HepG2 (cell line): ENCODE measurements at regions not wholly inside any gene's neighbourhood (a gene's known extent, or its start where the extent isn't known, plus 50 kb on each side); places are given as distances from the start of the nearest gene placed in this dataset.

Experiments
- ATAC-seq: fragments of 200-7000 bp; cut with Tn5 transposase; 3 replicates; pipeline ENCODE4 v1.9.1; 2020; ENCODE audit warnings: mild to moderate bottlenecking, moderate library complexity
- BruUV-seq: library from RNA; stranded (reverse); fragments of 400-500 nt; replicated peaks from 2 replicates; lab custom pipeline; 2021; lab: Mats Ljungman, UMichigan
- CTCF ChIA-PET: fragments of 300-600 bp; formaldehyde crosslinking; extraction: SDS; loops from one replicate; lab custom pipeline; 2021; ENCODE audit warnings: low total read pairs, inconsistent platforms, low intra/inter-chr PET ratio; lab: Yijun Ruan, JAX
- POLR2A ChIA-PET: fragments of 350-600 bp; sonication (Branson Sonifier 250); formaldehyde crosslinking; loops from one replicate; lab custom pipeline; 2020; ENCODE audit warnings: antibody characterized with exemption, inconsistent platforms; lab: Yijun Ruan, JAX
- DNase-seq: peaks from one replicate; pipeline ENCODE4 v3.0.0-alpha.2; 2015; ENCODE audit warnings: low spot score
- FAIRE-seq: peaks from 3 replicates; lab custom pipeline; 2011; peaks lifted over from hg19 to GRCh38; lab: Jason Lieb, UNC
- H2AFZ ChIP-seq: one replicate; pipeline ENCODE4 v1.6.1; 2011; ENCODE audit warnings: low read length, inconsistent platforms
- H3K27ac ChIP-seq: fragments of 300-600 bp; 3 replicates; pipeline ENCODE4 v1.8.0; 2011; ENCODE audit warnings: mixed run types, mild to moderate bottlenecking, mixed read lengths, low read length, inconsistent platforms; ENCODE audit not compliant: insufficient read depth; ENCODE audit errors: extremely low read length
- H3K27me3 ChIP-seq, 2 experiments: fragments of 200-600 bp in 1 of 2; 2 replicates in 1 of 2; 3 replicates in 1 of 2; pipeline versions ENCODE4 v1.6.0 to v1.8.0; 2011; ENCODE audit warnings: low read length in 2 of 2, mild to moderate bottlenecking in 2 of 2, moderate library complexity in 2 of 2, inconsistent platforms in 1 of 2; ENCODE audit not compliant: insufficient read depth in 2 of 2, control insufficient read depth in 1 of 2
- H3K36me3 ChIP-seq, 2 experiments: fragments of 200-600 bp in 1 of 2; replicated peaks in 1 of 2; 2 replicates in 1 of 2; 3 replicates in 1 of 2; pipeline versions ENCODE4 v1.5.1 to v1.8.0; 2011; ENCODE audit warnings: low read length in 2 of 2, inconsistent platforms in 1 of 2; ENCODE audit not compliant: insufficient read depth in 2 of 2, control insufficient read depth in 1 of 2
- H3K4me1 ChIP-seq: 2 replicates; pipeline ENCODE4 v1.5.1; 2012; ENCODE audit warnings: low read length, inconsistent platforms; ENCODE audit not compliant: insufficient read depth
- H3K4me2 ChIP-seq: 2 replicates; pipeline ENCODE4 v1.6.0; 2011; ENCODE audit warnings: low read depth, low read length, inconsistent platforms
- H3K4me3 ChIP-seq, 3 experiments: fragments of 200-600 bp in 1 of 3; sonication (generic), shearing (Covaris generic) in 1 of 3; replicated peaks in 1 of 3; 2 replicates each; pipeline ENCODE4 v1.5.1; 2011 to 2016; ENCODE audit warnings: low read length in 3 of 3, inconsistent platforms in 2 of 3, low read depth in 2 of 3, mild to moderate bottlenecking in 2 of 3, control low read depth in 1 of 3, mixed read lengths in 1 of 3; ENCODE audit not compliant: insufficient read depth in 1 of 3
- H3K79me2 ChIP-seq: one replicate; pipeline ENCODE4 v1.6.1; 2011; ENCODE audit warnings: low read length, inconsistent platforms; ENCODE audit not compliant: insufficient read depth
- H3K9ac ChIP-seq: 2 replicates; pipeline ENCODE4 v1.6.0; 2011; ENCODE audit warnings: mild to moderate bottlenecking, low read depth, low read length, inconsistent platforms; ENCODE audit not compliant: insufficient read depth
- H3K9me3 ChIP-seq: 2 replicates; pipeline ENCODE4 v1.5.1; 2012; ENCODE audit warnings: mild to moderate bottlenecking, low read length
- H4K20me1 ChIP-seq: 2 replicates; pipeline ENCODE4 v1.6.0; 2011; ENCODE audit warnings: inconsistent platforms, mild to moderate bottlenecking, low read length, moderate library complexity; ENCODE audit not compliant: insufficient read depth
- CREB1 ChIP-seq, 2 experiments: fragments of 450-650 bp in 1 of 2; IDR thresholded peaks; 2 replicates each; pipeline ENCODE4 v1.6.1; 2016 to 2017; ENCODE audit warnings: control low read depth in 1 of 2, mild to moderate bottlenecking in 1 of 2, missing compliant biosample characterization in 1 of 2, missing genetic modification characterization in 1 of 2
- DMAP1 ChIP-seq: IDR thresholded peaks from 2 replicates; pipeline ENCODE4 v1.6.1; 2016
- MTA1 ChIP-seq: sonication (generic); formaldehyde crosslinking; IDR thresholded peaks from 2 replicates; pipeline ENCODE4 v1.4.0; 2020; ENCODE audit warnings: missing genetic modification reagents, mild to moderate bottlenecking, borderline replicate concordance
- PLRG1 ChIP-seq: fragments of 450-650 bp; conservative IDR thresholded peaks from 2 replicates; pipeline ENCODE4 v1.6.1; 2016
- ZBTB40 ChIP-seq, 2 experiments: fragments of 450-650 bp in 1 of 2; sonication (generic) in 1 of 2; formaldehyde crosslinking in 1 of 2; IDR thresholded peaks; 2 replicates each; pipeline versions ENCODE4 v1.6.1 to v1.8.0; 2016 to 2022; ENCODE audit warnings: antibody characterized with exemption in 1 of 2, mild to moderate bottlenecking in 1 of 2, missing genetic modification reagents in 1 of 2
- ZNF3 ChIP-seq: IDR thresholded peaks from 2 replicates; pipeline ENCODE4 v1.7.0; 2017; ENCODE audit warnings: inconsistent platforms
- ZNF777 ChIP-seq: sonication (generic); formaldehyde crosslinking; IDR thresholded peaks from 2 replicates; pipeline ENCODE4 v1.4.0; 2020; ENCODE audit warnings: missing genetic modification reagents
- ZUFSP ChIP-seq: sonication (generic); formaldehyde crosslinking; IDR thresholded peaks from 2 replicates; pipeline ENCODE4 v1.9.0; 2021; ENCODE audit warnings: missing genetic modification reagents, mild to moderate bottlenecking, borderline replicate concordance
- WGBS: methylation state at CpG from one replicate; pipeline ENCODE4 v1.1.6; 2017; ENCODE audit warnings: low lambda C conversion rate; 5-methylcytosine and 5-hydroxymethylcytosine counted together
- in situ Hi-C: cut with HindIII; loops from 2 replicates; pipeline ENCODE4 v1.10.0; 2017; ENCODE audit warnings: low pct_unique_long_range_greater_than_20kb; ENCODE audit not compliant: extremely low pct_ligation_motif_present
- intact Hi-C: fragments of 100-400 bp; cut with micrococcal nuclease; formaldehyde crosslinking; loops from one replicate; pipeline ENCODE4 v1.10.0; 2022; ENCODE audit not compliant: unreplicated experiment

- no peak for TF ChIP-seq ZBTB40 (IDR thresholded peaks at IDR 0.05)
- no peak for TF ChIP-seq ZBTB40 (CRISPR knock-in tag; IDR thresholded peaks at IDR 0.05)
Measured at GRCh38 chr13:103663996-103664395, 597.8 kb upstream of the SLC10A2 start (continued).

- no peak for ATAC-seq
- Histone ChIP-seq H3K36me3 (no peaks in the 10 kb centered on the region), H3K27me3 (no peaks in the 10 kb centered on the region), H3K4me1 (no peaks in the 10 kb centered on the region), H3K27ac (no peak overlapping the region), H4K20me1 (no peaks in the 10 kb centered on the region), H3K79me2 (no peaks in the 10 kb centered on the region), H3K9ac (no peak overlapping the region), H3K4me3 (no peak overlapping the region), H3K4me2 (no peak overlapping the region), H2AFZ (no peak overlapping the region), H3K9me3 (peaks cover 42% of the 10 kb centered on the region)
- no peak for DNase-seq
- TF ChIP-seq PLRG1 (no peak), ZUFSP (no peak), DMAP1 (CRISPR knock-in tag) (no peak), ZNF777 (no peak), CREB1 (IDR thresholded peaks at IDR 0.05) (no peak), CREB1 (CRISPR knock-in tag; IDR thresholded peaks at IDR 0.05) (no peak), ZNF3 (CRISPR knock-in tag) (no peak), MTA1 (CRISPR knock-in tag) (no peak)
- no peak for FAIRE-seq
- WGBS: 5% methylated on average over 4 of the region's 4 CpGs
- in situ Hi-C loops (no loop called here), intact Hi-C loops (no loop called here)
- POLR2A ChIA-PET: no interaction called here
- no TSS peak for BruUV-seq
- CTCF ChIA-PET: no interaction called here
Measured at GRCh38 chr13:103656311-103656710, 590.1 kb upstream of the SLC10A2 start.
